HG02870 (cell line): ENCODE measurements at regions not wholly inside any gene's neighbourhood (a gene's known extent, or its start where the extent isn't known, plus 50 kb on each side); places are given as distances from the start of the nearest gene placed in this dataset.

Experiments
- ATAC-seq: cut with Tn5 transposase; IDR thresholded peaks from one replicate; pipeline ENCODE4 v1.9.1; 2021; ENCODE audit warnings: mild to moderate bottlenecking, moderate library complexity; ENCODE audit not compliant: unreplicated experiment

GRCh38 chr17:77361986-77362620, 221.3 kb downstream of the SEC14L1 start:
- no peak for ATAC-seq

DNA sequence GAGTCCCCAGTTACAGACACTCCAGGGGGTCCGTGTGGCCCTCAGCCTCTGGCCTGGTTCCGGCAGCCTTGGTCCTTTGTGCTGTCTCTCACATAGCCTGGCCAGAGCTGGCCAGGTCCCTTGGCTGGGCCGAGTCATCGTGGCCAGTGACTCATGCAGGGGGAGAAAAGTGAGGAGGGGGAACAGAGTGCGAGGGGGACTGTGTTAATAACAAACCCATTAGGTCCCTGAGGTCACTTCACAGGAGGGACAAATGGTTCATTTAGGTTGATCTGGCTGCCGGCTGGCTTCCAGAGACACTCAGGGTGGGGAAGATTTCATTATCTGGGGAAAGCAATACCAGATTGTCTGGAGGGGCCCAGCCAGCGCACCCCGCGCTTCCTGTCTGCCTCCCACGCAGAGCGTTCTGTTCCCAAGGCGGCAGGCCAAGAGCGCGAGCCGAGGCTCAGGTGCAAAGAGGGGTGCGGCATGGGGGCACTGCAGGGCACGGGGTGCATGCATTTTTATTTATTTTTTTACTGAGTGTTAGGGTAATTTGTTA, 223.1 kb downstream of the SEC14L1 start:
- ATAC-seq: no peak

DNA sequence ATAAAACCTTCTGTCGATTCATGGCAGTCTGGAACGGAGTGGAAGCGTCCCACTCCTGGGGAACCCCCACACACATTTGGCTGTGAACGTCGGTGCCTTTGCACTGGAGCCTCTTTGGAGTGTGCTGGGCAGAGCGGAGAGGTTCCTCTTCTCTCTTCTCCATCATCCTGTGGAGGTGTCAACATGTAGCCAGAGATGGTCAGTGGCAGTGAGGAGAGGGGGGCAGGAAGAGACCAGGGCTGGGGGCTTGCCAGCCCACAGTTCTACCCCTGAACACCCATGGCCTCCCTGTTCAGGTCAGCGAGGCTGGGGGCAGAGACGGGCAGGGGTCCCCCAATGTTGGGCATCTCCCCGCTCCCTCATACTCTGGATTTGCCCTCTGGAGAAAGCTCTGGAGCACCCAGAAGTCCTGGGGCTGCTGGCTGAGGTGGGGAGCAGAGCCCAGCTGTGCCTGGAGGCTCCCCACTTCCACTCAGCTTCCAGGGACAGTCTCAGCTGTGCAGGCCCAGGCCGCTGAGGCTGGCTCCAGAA, 223.7 kb downstream of the SEC14L1 start:
- no peak for ATAC-seq

DNA sequence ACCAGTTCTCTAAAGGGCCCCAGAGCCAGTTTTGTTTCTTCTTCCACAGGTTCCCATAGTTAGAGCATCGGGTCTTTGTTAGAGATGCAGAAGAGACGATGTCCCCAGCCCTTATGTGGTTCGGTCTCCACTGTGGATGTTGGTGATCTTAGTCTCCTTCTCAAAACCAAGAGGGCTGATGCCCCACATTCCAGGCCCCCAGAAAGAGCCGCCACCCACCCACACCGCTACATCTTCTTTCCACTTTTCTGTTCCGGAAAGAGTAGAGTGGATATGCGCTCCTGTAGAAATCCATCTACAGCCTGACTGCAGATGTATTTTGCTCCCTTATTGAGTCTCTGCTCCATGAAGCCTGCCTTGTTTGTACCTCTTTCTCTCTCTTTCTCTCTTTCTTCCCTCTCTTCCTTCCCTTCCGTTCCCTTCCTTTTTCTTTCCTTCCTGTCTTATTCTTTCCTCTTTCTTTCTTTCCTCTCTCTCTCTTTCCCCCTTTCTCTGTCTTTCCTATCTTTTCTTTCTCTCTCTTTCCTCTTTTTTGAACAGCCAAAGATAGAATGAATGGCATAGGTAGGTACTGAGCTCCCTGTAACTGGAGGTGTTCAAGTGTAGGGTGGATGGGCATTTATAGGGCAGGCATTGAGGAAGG, 224.3 kb downstream of the SEC14L1 start:
- ATAC-seq: no peak

DNA sequence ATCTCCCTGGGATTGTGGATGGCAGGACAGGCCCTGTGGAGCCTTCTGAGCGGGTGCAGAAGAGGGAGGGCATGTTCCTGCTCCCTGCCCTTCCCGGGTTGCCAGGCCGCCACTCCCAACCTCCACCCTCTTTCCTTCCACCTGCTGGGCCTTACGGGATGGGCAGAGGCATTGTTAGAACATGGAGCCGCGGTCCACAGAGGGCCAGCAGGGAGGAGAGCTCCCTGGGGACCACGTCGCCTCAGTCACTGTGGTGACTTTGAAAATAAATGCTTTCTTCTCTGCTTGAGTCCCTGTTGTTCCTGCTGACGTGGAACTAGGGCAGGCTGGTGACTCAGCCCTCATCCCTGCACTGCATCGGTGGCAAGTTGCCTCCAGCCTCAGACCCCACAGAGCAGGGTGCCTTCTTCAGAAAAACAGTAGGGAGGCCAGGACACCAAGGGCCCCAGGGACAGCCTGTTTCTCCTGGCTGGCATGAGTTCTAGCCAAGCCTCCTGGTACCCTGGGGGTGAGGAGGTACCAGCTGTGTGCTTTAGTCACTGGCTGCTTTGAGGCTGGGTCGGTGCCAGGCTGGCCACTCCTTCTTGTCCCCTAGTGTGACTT, 224.9 kb downstream of the SEC14L1 start:
- ATAC-seq: no peak

GRCh38 chr17:77366206-77366557, 225.4 kb downstream of the SEC14L1 start:
- no peak for ATAC-seq

DNA sequence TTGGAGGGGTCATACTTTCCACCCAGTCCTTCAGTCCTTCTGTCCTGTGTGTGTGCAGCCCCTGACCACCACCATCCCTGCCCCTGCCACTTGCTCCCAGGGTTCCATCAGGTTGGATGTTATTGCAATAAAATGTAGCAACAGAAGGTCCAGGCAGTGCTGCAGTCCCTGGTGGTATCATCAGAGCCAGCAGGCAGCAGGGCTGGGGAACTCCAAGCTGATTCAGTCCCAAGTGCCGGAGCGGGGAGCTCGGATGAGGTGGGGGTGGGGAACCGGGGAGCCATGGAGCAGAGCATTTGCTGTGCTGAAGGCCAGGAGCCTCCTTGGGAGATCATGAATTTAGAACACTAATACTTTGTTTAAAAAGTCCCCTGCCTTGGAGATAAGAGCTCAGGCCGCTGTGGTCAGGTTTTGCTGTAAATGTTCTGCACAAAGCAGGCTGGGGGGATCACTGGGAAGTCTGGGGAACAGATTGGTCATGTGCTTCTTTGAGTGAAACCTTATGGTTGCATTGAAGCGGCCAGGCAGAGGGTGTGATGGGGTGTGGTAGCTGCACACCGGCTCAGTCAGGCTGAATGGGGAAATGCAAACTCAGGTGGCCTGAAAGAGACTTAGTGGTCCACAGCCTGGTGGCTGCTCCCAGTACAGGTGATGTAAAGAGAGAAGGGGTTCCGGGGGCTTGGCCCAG, 225.9 kb downstream of the SEC14L1 start:
- no peak for ATAC-seq

DNA sequence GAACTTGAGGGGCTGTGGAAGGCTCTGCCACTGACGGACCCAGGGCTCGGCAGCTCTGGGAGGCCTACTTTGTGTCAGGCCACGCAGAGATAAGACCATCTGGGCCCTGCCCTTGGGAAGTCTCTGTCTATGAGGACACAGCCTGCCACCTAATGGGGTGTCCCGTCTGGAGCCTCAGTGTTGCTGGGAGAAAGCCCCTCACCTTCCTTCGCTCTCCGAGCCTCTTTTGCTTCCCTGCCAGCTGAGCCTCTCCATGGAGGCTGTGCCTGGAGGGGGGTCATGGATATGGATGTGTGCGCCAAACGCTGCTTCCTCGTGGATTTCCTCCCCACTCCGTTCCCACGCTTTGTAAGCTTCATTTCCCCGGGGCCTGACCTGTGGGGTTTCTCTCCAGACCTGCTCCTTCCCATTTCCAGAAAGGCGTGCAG, 228.8 kb downstream of the SEC14L1 start:
- no peak for ATAC-seq

- ATAC-seq: no peak
Observed at GRCh38 chr17:77370586-77370985, 229.8 kb downstream of the SEC14L1 start.

- ATAC-seq: no peak
Observed at GRCh38 chr17:77371117-77371887, 230.5 kb downstream of the SEC14L1 start.

GRCh38 chr17:77371888-77372443, 231.2 kb downstream of the SEC14L1 start:
- ATAC-seq: no peak

- no peak for ATAC-seq
Observed at GRCh38 chr17:77372444-77373298, 231.9 kb downstream of the SEC14L1 start.

DNA sequence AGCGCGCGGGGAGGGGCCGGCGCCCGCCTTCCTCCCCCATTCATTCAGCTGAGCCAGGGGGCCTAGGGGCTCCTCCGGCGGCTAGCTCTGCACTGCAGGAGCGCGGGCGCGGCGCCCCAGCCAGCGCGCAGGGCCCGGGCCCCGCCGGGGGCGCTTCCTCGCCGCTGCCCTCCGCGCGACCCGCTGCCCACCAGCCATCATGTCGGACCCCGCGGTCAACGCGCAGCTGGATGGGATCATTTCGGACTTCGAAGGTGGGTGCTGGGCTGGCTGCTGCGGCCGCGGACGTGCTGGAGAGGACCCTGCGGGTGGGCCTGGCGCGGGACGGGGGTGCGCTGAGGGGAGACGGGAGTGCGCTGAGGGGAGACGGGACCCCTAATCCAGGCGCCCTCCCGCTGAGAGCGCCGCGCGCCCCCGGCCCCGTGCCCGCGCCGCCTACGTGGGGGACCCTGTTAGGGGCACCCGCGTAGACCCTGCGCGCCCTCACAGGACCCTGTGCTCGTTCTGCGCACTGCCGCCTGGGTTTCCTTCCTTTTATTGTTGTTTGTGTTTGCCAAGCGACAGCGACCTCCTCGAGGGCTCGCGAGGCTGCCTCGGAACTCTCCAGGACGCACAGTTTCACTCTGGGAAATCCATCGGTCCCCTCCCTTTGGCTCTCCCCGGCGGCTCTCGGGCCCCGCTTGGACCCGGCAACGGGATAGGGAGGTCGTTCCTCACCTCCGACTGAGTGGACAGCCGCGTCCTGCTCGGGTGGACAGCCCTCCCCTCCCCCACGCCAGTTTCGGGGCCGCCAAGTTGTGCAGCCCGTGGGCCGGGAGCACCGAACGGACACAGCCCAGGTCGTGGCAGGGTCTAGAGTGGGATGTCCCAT, 232.8 kb downstream of the SEC14L1 start:
- ATAC-seq: no peak

GRCh38 chr17:77374170-77374936, 233.6 kb downstream of the SEC14L1 start:
- ATAC-seq: no peak

- ATAC-seq: no peak
Observed at GRCh38 chr17:77375108-77375916, 234.5 kb downstream of the SEC14L1 start.

DNA sequence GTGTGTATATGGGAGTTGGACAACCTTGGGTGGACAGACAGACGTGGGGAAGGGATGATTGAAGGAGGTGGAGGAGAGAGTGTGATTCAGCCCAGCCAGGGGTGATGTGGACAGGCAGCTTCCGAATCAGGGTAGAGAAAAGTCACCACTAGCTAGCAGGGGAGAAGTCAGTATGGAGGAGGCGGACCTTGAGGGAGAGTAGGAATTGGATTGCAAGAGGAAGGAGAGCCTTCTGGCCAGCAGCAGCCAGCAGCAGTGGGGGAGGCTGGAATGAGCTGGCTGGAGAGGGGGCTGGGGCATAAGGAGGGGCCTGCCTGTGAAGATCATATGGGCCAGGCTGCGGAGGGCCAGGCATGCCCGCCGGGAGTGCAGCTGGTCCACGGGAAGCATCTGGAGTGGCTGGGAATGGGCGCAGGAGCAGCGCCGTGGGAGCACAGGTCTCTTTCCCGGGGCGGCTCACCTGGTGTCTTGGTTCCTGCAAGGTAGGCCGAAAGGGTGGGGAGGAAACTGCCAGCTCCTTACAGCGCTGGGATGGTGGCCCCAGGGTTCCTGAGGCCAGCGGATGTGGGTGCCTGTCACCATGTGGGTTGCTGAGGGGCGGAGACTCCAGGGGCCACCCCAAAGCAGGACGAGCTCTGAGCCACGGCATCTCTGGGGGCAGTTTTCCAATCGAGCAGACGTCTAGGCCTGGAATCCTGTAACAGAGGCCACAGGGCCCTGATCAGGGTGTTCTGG, 235.3 kb downstream of the SEC14L1 start:
- ATAC-seq: no peak
